Activated T-cell treated with anti-CD3 and anti-CD28 coated beads, Interleukin-2, amount 50 U/mL, for 24 hours (primary cell): ENCODE measurements at regions not wholly inside any gene's neighbourhood (a gene's known extent, or its start where the extent isn't known, plus 50 kb on each side); places are given as distances from the start of the nearest gene placed in this dataset.

Experiments used
- DNase-seq: peaks from one replicate; pipeline ENCODE4 v3.0.0-alpha.2; 2020
- H3K27ac Mint-ChIP-seq: 2 replicates; pipeline ENCODE4 v1.8.0; 2020; ENCODE audit warnings: mild to moderate bottlenecking, mixed read lengths
- H3K27me3 Mint-ChIP-seq: 2 replicates; pipeline ENCODE4 v1.8.0; 2020; ENCODE audit warnings: mixed read lengths
- H3K36me3 Mint-ChIP-seq: 2 replicates; pipeline ENCODE4 v1.8.0; 2020; ENCODE audit warnings: low read depth, mixed read lengths
- H3K4me1 Mint-ChIP-seq: 2 replicates; pipeline ENCODE4 v1.8.0; 2020; ENCODE audit warnings: low read depth, mixed read lengths
- H3K4me3 Mint-ChIP-seq: 2 replicates; pipeline ENCODE4 v1.8.0; 2020; ENCODE audit warnings: mild to moderate bottlenecking, moderate library complexity, mixed read lengths
- H3K9me3 Mint-ChIP-seq: 2 replicates; pipeline ENCODE4 v1.8.0; 2020; ENCODE audit warnings: mixed read lengths

DNA sequence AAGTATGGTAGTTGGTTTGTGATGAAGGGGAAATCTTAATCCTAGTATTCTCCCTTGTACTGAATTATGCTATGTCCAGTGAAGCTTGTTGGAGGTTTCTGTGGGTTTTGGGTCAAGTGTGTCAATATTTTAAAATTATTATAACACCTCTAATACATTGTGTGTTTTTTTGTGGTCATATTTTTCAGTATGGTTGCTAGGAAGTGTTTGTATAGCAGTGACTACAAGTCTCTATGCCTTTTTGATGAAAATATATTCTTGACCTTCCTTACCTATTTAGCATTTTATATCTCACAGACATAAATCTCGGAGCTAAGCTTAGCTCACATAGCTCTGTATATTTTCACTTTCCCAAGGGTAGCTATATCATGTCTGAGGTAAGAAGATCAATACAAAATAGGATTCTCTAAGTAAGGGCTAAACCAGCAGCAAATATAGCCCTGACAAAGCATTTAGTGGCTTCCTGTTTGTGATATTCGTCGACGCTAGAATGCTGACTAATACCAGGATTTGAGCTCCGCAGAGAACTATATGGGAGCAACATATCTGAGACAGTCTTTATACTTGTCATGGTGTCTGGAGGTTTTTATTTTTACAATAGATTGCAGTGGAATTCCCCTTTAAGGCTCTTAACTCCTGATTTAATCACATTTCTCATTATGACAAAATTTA lies 82.3 kb downstream of the MACIR start:
- no peak for DNase-seq
- Mint-ChIP-seq H3K27ac (no peak overlapping the region), H3K4me1 (peaks cover 7% of the 10 kb centered on the region), H3K27me3 (peaks cover 25% of the 10 kb centered on the region), H3K36me3 (no peaks in the 10 kb centered on the region), H3K9me3 (peaks cover 2% of the 10 kb centered on the region), H3K4me3 (no peak overlapping the region)

DNA sequence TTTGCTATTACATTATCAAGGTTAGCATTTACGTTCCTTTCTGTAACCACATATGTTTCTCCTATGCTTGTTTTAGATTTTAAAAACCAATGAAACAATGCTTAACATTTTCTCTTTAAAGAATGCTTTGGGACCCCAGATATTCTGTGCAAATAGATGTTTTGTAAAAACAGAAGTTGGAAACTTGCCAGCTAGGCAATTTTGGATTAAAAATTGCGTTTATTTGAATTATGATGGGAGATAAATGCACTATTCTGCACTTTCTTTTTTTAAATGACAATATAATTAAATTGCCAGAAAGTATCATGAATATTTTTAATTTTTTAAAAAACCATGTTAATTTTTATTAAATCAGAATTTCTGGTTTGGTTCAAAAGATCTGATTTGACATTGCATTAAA lies 81.6 kb downstream of the MACIR start:
- Mint-ChIP-seq H3K9me3 (peaks cover 2% of the 10 kb centered on the region), H3K4me1 (peaks cover 7% of the 10 kb centered on the region), H3K27ac (no peak overlapping the region), H3K27me3 (peaks cover 25% of the 10 kb centered on the region), H3K36me3 (no peaks in the 10 kb centered on the region), H3K4me3 (no peak overlapping the region)
- DNase-seq: no peak

GRCh38 chr5:103336941-103337340 lies 78.4 kb downstream of the MACIR start:
- Mint-ChIP-seq H3K9me3 (peaks cover 2% of the 10 kb centered on the region), H3K4me1 (peaks cover 7% of the 10 kb centered on the region), H3K27me3 (peaks cover 16% of the 10 kb centered on the region), H3K4me3 (no peak overlapping the region), H3K27ac (no peak overlapping the region), H3K36me3 (no peaks in the 10 kb centered on the region)
- DNase-seq: no peak

GRCh38 chr5:103333376-103333775 lies 74.8 kb downstream of the MACIR start:
- DNase-seq: no peak
- Mint-ChIP-seq H3K36me3 (no peaks in the 10 kb centered on the region), H3K4me3 (no peak overlapping the region), H3K9me3 (no peaks in the 10 kb centered on the region), H3K27ac (no peak overlapping the region), H3K27me3 (peaks cover 16% of the 10 kb centered on the region), H3K4me1 (no peaks in the 10 kb centered on the region)

DNA sequence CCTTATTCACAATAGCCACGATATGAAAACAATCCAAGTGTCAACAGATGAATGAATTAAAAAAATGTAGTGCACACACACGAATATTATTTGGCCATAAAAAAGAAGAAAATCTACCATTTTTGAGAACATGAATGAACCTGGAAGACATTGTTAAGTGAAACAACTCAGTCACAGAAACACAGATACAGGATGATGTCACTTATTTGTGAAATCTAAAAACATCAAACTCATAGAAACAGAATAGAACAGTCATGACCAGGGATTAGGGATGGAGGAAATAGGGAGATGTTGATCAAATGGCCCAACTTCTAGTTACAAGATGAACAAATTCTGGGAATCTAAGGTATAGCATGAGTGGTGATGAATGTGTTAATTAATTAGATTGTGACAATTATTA lies 72.3 kb downstream of the MACIR start:
- Mint-ChIP-seq H3K4me1 (no peaks in the 10 kb centered on the region), H3K9me3 (no peaks in the 10 kb centered on the region), H3K27ac (no peak overlapping the region), H3K36me3 (no peaks in the 10 kb centered on the region), H3K27me3 (peaks cover 16% of the 10 kb centered on the region), H3K4me3 (no peak overlapping the region)
- DNase-seq: no peak
